HG03558 (cell line): ENCODE measurements at regions not wholly inside any gene's neighbourhood (a gene's known extent, or its start where the extent isn't known, plus 50 kb on each side); places are given as distances from the start of the nearest gene placed in this dataset.
"Not testable (repeated sequence)": the region's sequence is repeated elsewhere in the genome, so short reads cannot be mapped to it uniquely, and the experiment has no call there.

Experiments used
- ATAC-seq: cut with Tn5 transposase; IDR thresholded peaks from one replicate; pipeline ENCODE4 v1.9.1; 2021; ENCODE audit warnings: moderate number of reproducible peaks; ENCODE audit not compliant: unreplicated experiment; ENCODE audit errors: extremely low read depth

DNA sequence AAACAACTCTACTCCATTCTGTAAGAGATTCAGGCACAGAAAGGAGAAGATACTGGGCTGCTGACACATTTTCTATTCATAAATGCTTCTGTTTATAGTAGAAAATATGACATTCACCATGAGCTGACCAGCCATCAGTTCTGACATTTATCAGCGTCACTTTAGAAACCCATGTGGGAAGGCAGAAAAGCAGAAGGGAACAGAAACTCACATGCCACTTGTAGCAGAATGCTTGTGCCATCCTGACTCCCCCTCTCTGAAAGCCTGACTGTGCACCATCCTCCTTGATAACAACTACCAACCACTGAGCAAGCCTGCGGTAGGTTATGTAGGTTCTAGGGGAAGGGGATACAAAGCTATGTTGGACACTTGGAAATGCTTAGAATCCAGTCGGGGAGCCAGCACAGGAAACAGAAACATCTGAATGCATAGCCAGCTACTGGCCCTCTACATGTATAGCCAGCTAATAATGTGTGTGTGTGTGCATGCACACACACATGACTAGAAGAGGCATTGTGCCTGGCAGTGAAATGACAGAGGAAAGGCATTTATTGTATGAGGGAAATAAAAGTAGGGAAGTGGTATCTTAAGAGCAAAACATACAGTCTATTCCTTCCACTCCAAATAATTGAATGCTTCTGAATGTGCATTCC is 104.3 kb downstream of the SPDYE17 start:
- ATAC-seq: not testable (repeated sequence)

DNA sequence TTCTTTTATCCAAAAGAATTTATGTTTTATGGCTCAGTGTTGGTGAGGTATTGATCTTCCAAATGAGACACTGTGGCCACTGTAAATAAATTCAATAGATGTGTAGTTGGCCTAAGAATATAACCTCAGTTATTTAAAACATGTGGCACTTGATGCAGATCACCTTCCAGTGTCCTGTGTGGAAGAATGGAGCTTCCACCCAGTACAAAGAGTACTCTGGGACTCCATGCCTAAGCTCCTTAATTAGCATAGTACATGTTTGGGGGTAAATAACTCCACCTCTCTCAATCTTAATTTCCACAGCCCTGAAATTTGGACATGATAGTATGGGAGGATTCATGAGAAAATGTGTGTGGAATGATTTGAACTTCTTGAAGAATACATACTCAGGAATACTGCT is 105.7 kb downstream of the SPDYE17 start:
- not testable (repeated sequence) for ATAC-seq

DNA sequence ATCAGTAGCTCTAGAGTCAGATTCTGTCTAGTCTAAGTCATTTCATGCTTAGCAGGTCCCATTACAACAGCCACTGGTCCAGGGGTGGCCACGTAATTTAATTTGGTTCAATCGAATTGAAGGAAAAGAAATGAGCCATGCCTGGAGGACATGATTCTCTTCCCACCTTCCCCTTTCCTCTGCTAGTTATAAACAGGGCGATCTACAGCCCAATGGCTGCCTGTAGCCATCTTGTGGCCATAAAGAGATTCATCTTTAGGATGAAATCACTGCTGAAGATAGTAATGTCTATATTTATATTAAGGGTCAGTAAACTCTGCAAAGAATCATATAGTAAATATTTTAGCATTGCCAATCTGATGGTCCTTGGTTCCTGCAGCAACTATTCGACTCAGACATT is 107.4 kb downstream of the SPDYE17 start:
- not testable (repeated sequence) for ATAC-seq

DNA sequence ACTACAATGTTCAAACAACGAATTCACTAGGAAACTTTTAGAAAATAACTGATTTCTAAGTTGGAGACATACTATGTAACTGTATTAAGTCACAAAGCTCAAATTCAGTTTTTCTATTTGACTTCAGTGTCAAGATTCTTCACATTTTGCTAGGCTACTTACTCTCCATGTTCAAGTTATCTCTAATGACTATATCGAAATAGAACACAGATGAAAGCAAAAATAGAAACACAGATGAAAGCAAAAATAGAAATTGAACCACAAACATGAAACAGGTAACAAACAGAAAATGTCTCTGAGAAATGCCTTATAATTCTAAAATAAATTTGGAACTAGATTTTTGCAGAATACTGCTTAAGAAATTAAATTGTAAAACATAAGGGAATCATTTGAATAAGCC is 113.5 kb downstream of the SPDYE17 start:
- not testable (repeated sequence) for ATAC-seq

DNA sequence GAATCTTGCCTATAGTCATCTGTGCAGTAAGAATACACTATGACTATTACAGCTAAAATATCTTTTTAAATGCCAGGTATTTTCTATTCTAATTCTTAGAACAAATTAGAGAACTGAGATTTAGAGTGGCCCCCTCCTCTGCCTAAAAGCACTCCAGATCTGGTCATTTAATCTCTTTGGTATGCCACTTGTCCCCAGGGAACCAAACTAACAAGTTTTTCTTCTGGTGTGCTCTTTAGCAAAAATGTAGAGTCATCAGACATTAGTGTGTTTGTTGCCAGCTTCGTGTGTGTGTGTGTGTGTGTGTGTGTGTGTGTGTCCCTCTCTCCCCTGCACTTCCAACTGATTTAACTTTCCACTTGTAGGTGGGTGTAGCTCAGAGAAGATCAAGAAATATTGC is 117.8 kb downstream of the SPDYE17 start:
- not testable (repeated sequence) for ATAC-seq

DNA sequence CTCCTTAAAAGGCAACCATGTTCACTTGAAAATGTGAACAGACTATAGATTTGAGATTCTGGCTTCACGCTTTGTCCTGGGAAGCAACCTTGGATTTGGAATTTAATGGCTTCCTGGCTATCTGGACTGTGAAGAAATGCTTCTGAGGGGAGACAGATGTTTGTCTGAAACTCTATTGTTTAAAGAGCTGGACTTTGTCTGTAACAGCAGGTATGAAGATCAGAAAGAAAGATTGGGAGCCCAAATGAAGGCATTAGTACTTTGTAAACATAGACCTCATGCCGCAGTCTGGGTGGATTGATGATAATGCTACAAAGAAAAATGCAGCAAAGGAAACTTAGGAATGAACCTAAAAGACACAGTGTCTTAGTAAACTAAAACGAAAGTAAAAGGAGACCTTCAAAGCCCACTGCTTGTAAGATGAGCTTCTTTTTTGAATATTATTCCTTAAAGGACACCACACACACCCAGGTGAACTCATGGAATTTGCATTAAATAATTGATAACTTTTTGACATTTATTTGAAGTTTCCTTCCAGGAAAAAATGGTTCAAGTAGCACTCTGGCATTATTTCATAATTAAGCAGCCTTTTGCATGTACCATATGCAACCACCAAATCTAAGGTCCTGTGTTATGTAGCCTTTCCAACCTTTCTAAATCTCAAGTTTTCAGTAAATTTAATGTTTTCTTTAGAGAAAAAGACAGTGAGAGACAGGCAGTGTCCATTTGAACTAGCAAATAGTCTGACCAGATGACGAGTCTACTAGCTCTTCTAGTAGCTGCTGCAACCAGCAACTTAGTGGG is 119.9 kb downstream of the SPDYE17 start:
- not testable (repeated sequence) for ATAC-seq

DNA sequence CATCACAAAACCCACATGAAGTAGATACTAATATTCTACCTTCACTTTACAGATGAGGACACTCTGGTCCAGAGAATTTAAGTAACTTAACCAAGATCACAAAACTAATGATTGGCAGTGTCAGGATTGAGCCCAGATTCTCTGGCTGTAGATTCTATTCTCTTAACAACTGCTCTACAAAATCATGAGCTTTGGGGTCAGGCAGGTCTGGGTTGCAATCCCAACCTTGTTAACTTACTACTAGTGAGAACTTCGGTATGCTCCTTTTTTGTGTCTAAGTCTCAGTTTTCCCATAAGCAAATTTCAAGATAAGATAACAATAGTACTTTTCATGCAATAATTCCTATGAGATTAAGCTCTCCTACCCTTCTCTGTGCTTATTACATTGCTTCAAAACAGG is 127.5 kb downstream of the SPDYE17 start:
- not testable (repeated sequence) for ATAC-seq

DNA sequence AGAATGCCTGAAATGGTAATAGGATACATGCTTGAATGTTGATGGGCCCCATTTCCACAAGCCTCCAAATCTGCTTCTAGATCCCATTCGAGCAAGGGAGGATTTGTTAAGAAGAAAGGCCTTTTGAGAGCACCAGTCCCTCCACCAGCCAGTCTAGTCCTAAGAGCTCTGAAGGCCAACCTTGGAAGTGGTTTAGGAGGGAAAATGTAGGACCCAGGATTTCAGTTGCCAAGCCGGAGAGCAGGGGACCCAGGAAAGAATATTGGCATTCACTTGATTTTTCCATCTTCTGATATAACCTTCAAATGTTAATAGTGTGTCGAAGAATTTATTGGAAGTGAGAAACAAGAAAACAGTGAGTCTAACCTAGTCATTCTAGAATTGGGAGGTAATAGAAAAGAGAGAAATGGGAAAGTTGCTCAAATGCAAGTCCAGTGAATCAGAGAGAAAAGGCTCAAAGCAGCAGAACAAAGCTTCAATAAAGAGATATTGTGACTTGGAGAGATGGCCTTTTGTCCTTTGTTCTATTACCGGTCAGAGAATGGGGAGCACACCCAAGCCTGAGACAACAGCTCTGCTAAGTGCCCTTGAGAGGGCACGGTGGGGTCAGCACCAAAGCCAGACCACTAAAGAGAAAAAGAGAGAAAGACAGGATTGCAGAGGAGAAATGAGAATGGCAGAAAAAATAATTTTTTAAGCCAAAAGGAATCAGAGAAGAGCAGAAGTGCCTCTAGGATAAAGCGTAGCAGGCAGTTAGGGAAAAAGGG is 130.0 kb downstream of the SPDYE17 start:
- ATAC-seq: not testable (repeated sequence)

DNA sequence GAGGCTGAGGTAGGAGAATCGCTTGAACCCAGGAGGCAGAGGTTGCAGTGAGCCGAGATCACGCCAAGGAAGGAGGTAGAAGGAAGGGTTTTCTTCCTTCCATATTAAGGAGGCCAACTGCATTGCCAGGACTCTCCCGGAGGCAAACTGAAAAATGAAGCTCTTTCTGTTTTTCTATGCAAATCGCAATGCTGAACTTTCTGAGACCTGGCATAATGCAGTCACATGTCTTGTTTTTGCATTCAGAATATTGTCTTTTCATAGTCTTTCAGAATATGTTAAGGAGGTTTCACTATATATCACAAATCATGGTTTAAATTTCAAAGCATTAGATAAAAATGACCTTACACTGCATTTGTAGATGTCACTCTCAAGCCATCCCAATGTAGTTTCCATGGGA is 133.4 kb downstream of the SPDYE17 start:
- not testable (repeated sequence) for ATAC-seq

DNA sequence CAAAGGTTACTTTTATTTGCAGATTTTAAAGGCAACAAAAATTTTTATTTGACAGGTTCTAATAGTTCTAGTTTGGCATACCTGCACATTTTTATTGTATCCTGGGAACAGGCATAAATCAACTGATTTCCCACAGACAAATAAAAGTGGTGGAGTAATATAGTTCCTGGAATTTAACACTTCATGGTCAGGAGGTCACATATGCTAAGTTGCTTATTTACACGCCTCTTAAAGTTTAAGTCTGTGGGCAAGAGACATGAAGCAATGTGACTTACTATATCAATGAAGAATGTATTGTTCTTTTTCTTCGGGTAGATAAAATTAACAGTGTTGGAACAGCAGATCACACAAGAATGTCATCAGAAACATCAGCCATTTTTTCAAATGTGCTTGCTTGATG is 135.2 kb downstream of the SPDYE17 start:
- ATAC-seq: not testable (repeated sequence)

DNA sequence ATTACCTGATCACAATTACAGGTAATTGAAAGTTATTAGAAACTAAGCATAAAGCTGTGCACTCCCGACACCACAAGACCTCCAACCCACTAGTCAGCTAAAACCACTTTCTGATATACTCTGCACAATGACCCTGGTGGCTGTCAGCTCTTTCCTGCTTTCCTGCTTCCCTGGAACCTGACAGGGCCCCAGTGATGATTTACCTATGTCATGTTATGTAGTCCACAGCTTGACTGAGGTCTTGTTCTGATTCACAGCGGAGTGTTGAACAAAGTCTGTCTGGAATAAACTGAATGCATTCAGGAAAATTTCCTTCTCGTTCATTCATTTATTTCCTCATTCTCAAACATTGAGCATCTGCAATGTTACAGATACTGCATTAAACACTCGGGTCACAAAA is 136.5 kb downstream of the SPDYE17 start:
- ATAC-seq: not testable (repeated sequence)

DNA sequence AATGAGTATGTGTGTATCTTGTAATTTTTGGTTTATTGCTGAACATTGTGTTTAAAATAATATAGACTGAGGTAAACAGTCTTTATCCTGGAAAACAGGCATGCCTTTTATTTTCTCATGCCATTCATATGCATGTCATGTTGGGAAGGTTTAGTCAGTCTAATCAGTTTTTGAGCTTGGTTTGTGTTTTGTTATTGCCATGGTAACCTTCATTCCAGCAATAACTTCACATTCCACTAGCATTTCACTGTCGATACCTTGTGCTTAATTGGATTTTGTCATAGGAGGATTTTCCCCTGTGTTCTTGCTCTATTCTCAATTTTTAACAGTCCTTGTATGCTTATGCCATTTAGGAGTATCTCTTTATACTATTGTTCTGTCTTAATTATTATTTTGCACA is 140.4 kb downstream of the SPDYE17 start:
- not testable (repeated sequence) for ATAC-seq

DNA sequence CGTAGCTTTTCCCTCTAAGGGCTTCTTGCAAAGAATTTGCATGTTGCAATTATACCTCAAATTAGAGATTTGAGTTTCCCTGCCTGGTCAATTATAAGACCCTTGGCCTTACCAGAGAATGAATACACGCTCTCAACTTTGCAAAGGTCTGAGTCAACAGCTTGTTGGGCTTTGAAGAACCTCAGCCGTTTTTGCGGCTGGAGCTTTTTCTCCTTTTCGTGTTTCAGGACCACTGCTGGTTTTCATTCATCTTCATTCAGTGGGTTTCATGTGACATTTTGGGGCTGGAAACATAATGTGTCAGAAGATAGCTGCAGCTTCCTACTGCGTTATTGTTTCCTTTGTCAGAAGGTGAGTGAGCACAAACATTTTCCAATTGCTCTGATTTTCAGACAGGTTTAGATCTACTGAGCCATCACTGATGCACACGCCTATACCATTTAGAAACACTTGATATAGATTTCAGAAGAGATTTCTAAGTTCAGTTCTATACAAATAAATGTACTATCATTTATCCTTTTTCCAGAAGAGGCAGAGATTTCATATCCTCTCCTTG is 152.3 kb downstream of the SPDYE17 start:
- not testable (repeated sequence) for ATAC-seq

DNA sequence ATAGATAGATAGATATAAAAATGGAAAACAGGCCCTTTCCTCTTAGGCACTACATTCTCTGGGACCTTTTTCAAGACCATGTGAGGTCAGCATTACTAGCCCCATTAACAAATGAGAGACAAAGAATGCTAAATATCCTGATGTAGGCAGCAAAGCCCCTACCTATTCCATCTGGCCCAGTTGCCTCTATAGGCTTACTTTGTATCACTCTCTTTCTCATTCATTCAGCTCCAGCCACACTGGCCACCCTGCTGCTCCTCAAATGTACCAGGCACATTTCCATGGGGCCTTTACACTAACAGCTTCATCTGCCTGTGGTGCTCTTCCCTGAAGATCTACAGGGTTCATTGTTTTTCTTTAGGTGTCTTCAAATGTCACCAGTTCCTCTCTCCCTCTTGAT is 156.4 kb downstream of the SPDYE17 start:
- not testable (repeated sequence) for ATAC-seq

DNA sequence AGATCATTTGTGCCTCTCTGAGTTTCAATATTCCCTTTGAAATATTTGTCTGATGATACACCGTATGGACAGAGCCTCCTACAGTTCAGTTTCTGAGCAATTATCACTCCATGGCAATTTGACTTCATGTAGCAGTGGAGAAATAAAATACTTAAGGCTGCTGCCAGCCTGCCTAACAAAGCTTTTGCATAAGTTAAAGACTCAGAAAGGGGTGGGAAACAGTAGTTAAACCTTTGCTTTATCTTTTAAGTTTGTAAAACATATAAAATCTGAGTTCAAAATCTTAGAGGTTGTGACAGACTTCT is 161.7 kb downstream of the SPDYE17 start:
- not testable (repeated sequence) for ATAC-seq

DNA sequence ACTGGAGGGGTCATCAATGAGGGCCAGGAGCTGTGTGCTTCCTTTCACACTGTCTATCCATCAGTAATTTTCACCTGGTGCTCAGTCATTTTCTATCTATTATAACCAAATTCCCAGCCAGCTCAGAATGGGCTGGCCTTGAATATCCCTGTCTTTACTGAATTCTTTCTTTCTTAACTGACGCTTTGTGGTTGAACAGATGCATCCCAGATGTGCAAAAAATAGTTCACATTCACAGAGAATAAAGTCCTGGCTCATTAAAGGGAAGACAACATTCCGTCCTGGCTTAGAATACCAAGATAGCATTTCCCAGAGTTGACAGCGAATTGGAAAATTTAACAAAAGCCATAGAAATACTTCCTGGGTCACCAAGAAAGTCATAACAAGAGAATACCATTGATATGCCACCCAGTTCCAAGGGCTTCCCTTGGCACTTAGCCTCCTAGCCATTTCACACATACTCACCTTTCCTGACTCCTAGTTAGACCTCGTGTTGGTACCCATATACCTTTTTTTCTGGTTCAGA is 164.7 kb downstream of the SPDYE17 start:
- not testable (repeated sequence) for ATAC-seq

DNA sequence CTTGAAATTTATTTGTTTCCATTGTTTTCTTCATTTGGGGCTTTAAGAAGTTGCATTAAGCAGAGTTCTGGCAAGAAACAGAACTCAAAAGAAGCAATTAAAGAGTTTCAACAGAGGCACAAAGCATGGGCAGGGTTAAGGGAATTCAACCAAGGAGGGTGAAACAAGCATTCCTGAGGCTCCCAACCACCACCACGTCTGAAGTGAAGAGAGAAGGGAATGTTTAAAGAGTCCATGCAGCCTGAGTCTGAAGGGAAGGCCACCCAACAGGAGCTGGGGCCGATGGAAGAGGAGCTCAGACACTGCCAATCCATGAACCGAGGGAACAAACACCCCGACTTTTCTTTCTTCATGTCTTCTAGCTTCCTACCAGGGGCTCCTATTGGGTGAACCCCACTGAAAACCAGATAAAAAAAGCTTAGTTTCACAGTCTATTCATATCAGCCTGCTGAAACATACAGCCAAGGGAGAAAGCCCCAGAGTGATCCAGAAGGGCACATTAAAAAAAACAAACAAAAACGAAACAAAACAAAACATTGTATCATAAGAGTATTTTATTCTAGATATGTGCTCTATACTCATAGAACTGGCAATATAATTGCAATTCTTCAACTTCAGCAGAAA is 168.9 kb downstream of the SPDYE17 start:
- ATAC-seq: not testable (repeated sequence)

DNA sequence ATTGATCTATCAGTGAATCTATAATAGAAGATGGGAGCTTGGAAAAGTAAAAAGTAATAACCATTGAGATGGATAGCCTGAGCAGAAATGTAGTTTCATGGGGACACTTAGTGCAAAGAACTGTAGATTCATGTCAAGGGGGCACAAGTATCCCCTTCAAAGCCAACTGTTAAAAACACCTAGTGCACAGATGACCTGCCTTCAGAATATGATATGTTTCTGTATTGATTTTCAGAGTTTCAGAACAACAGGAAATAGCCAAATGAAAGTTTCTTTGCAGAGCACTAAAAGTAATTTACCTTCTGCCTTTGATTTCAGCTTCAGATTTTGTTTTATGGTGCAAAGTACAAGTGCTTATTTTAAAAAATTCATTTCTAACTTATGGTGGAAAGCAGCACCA is 169.9 kb downstream of the SPDYE17 start:
- ATAC-seq: not testable (repeated sequence)

DNA sequence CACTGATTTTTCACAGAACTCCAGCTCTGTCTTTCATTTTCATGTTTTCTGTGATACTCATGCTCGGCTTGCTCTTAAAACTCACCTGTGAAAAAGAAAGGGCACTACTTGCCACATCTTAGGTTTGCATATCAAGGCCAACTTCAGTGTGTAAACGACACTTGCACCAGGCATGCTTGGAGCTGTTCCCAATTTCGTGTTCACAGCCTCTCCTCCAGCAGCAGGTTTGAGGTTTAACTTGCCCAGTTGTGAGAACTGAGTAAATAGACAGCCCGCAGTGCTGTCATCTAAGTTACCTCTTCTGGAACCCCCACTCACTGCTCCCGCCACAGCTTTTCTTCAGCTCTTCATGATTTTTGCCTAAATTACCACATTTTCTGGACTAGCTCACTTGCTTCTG is 172.2 kb downstream of the SPDYE17 start:
- not testable (repeated sequence) for ATAC-seq

DNA sequence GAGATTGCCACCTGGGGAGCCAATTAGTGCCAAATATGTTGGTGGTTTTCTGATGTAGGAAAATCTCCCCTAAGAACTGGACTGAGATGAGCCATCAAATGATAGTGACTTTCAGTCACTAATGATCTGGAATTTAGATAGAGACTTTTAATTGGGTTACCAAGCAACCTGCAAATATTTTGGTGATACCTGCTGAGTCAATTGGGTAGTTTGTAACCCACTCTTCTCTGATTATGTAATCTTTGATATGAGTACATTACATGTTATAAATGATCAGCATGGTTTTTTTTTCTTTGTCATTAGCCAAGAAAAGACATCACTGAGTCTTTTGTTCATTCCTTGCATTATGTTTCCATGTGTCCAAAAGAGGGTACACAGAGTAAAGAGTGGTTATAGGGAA is 177.5 kb downstream of the SPDYE17 start:
- ATAC-seq: not testable (repeated sequence)
